ENCODE measurements at regions not wholly inside any gene's neighbourhood (a gene's known extent, or its start where the extent isn't known, plus 50 kb on each side); places are given as distances from the start of the nearest gene placed in this dataset.

- TF ChIP-seq, protein P1, sequence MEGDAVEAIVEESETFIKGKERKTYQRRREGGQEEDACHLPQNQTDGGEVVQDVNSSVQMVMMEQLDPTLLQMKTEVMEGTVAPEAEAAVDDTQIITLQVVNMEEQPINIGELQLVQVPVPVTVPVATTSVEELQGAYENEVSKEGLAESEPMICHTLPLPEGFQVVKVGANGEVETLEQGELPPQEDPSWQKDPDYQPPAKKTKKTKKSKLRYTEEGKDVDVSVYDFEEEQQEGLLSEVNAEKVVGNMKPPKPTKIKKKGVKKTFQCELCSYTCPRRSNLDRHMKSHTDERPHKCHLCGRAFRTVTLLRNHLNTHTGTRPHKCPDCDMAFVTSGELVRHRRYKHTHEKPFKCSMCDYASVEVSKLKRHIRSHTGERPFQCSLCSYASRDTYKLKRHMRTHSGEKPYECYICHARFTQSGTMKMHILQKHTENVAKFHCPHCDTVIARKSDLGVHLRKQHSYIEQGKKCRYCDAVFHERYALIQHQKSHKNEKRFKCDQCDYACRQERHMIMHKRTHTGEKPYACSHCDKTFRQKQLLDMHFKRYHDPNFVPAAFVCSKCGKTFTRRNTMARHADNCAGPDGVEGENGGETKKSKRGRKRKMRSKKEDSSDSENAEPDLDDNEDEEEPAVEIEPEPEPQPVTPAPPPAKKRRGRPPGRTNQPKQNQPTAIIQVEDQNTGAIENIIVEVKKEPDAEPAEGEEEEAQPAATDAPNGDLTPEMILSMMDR (IDR thresholded peaks at IDR 0.05), result no peak
- TF ChIP-seq EP300 (IDR thresholded peaks at IDR 0.05) (no peak), POLR2A (IDR thresholded peaks at IDR 0.05) (no peak)
Measured at GRCh38 chr11:36713715-36714114, 115.7 kb upstream of the RAG2 start.

All from ovary (tissue), 3 donors.